Mucosa of descending colon (tissue), 3 donors: ENCODE measurements at regions not wholly inside any gene's neighbourhood (a gene's known extent, or its start where the extent isn't known, plus 50 kb on each side); places are given as distances from the start of the nearest gene placed in this dataset.

Source experiments
- ATAC-seq: fragments of 200-7000 bp; cut with Tn5 transposase; one replicate; pipeline ENCODE4 v1.9.1; 2020; ENCODE audit warnings: mild to moderate bottlenecking, moderate library complexity
- DNase-seq, 3 donors: peaks; one replicate each; pipeline ENCODE4 v3.0.0-alpha.2; 2020
- H3K36me3 ChIP-seq: fragments of 200-600 bp; one replicate; pipeline ENCODE4 v1.8.0; 2021; ENCODE audit warnings: low read depth, mild to moderate bottlenecking
- H3K4me1 ChIP-seq: fragments of 200-600 bp; one replicate; pipeline ENCODE4 v1.8.0; 2021; ENCODE audit warnings: low read depth, mild to moderate bottlenecking
- H3K4me3 ChIP-seq: fragments of 200-600 bp; one replicate; pipeline ENCODE4 v1.8.0; 2021; ENCODE audit warnings: mild to moderate bottlenecking
- H3K9me3 ChIP-seq: fragments of 200-600 bp; one replicate; pipeline ENCODE4 v1.8.0; 2021; ENCODE audit warnings: mild to moderate bottlenecking
- intact Hi-C, 2 donors: fragments of 100-400 bp; cut with DNase I in 1 of 2; cut with micrococcal nuclease in 1 of 2; formaldehyde crosslinking; loops; one replicate each; pipeline versions ENCODE4 v1.11.0 to v1.11.1; 2022; cut with DNase I, micrococcal nuclease
- TF ChIP-seq, protein P1 (sequence below): fragments of 200-600 bp; IDR thresholded peaks from one replicate; pipeline ENCODE4 v1.8.0; 2022; ENCODE audit warnings: antibody characterized with exemption, mild to moderate bottlenecking
- donor health status: DM: no; HTN: no; CAD: no; lungs with moderate emphysema.
- donor health status: DM: no; HTN: no; CAD: no.
- donor health status: DM: no; HTN: yes; CAD: no.

DNA sequence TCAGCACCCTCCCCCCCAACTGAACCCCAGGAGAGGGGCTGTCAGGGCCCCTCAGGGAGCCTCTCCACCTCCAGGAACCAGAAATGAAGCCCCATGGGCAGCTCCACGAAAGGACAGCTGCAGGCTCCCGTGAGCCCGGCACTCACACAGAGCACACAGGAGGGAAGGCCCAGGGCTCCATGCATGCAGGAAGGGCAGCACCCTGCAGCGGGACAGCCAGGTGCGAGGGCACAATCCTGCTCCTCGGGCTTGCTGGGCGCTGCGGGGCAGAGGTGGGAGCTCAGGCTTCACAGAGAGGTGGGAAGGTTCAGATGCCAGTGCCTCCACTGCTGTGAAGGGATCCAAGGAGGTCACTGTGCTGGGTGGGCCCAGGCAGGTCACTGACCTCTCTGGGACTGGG is 90.0 kb downstream of the HMX1 start:
- H3K4me3 ChIP-seq = no peak overlapping the region
- H3K4me1 ChIP-seq = no peaks in the 10 kb centered on the region
- no peaks in the 10 kb centered on the region for H3K9me3 ChIP-seq
- no peak for ATAC-seq
- intact Hi-C loops = no loop called here
- H3K36me3 ChIP-seq = no peaks in the 10 kb centered on the region
- peak in 1 of 3 donors; percentile 28 for DNase-seq
- TF ChIP-seq, protein P1, sequence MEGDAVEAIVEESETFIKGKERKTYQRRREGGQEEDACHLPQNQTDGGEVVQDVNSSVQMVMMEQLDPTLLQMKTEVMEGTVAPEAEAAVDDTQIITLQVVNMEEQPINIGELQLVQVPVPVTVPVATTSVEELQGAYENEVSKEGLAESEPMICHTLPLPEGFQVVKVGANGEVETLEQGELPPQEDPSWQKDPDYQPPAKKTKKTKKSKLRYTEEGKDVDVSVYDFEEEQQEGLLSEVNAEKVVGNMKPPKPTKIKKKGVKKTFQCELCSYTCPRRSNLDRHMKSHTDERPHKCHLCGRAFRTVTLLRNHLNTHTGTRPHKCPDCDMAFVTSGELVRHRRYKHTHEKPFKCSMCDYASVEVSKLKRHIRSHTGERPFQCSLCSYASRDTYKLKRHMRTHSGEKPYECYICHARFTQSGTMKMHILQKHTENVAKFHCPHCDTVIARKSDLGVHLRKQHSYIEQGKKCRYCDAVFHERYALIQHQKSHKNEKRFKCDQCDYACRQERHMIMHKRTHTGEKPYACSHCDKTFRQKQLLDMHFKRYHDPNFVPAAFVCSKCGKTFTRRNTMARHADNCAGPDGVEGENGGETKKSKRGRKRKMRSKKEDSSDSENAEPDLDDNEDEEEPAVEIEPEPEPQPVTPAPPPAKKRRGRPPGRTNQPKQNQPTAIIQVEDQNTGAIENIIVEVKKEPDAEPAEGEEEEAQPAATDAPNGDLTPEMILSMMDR = no peak

DNA sequence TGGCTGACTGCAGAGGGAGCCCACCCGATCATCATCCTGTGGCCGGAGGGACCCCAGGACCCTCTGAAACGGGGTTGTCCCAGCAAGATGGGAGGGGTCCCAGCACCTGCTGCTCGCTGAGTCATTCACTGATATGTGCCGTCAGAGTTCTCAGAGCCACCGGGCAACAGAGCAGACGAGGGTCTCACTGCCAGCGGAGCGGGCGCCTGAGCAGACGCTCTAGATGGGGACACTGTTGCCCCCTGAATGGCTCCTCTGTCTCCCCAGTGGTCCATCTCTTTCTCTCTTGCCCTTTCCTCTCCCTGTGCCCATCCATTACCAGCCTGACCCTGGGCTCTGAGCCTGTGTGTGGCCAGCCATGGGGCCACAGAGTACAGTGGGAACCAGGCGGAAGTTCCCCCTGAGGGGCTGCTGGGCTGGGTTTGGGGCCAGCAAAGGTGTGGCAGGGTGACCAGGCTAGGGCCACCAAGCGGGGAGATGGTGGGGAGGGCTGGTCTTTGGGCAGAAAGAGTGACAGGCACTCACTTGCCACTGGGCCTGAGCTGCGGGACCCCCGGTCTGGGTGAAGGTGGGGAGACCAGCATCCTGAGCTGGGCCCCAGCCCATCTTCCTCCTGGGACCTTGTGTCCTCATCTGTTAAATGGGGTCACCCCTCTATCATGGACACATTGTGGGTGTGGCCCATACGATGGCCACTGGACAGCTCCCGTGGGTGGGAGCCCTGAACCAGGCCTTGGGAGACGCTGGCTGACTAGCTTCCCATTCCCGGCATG is 90.9 kb downstream of the HMX1 start:
- H3K4me1 ChIP-seq = no peaks in the 10 kb centered on the region
- H3K4me3 ChIP-seq = no peak overlapping the region
- H3K36me3 ChIP-seq = no peaks in the 10 kb centered on the region
- TF ChIP-seq, protein P1 = no peak
- H3K9me3 ChIP-seq = no peaks in the 10 kb centered on the region
- DNase-seq (peak in 1 of 3 donors; percentile 36), ATAC-seq (no peak)
- intact Hi-C loops = no loop called here

DNA sequence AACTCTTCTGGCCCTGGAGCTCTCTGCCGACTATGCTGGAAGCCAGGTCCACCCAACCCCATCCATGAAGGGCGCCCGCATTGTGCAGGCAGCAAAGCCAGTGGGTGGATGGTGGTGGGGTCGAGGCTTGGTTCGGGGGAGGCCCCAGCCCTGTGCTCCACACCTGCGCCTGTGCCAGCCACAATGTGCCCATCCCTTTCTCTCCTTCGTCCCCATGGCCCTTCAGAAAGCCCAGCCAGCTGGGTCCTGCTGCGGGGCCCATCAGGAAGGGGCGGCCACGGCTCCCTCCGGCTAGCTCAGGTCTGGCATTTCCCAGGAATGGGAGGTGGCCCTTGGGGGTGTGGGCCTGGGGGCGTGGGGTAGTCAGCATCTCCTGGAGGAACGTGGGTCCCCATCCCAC is 91.6 kb downstream of the HMX1 start:
- H3K4me3 ChIP-seq = no peak overlapping the region
- no peaks in the 10 kb centered on the region for H3K9me3 ChIP-seq
- intact Hi-C loops = no loop called here
- H3K36me3 ChIP-seq = no peaks in the 10 kb centered on the region
- ATAC-seq (no peak), DNase-seq (peak in 1 of 3 donors; percentile 28)
- no peaks in the 10 kb centered on the region for H3K4me1 ChIP-seq
- TF ChIP-seq, protein P1 = no peak

DNA sequence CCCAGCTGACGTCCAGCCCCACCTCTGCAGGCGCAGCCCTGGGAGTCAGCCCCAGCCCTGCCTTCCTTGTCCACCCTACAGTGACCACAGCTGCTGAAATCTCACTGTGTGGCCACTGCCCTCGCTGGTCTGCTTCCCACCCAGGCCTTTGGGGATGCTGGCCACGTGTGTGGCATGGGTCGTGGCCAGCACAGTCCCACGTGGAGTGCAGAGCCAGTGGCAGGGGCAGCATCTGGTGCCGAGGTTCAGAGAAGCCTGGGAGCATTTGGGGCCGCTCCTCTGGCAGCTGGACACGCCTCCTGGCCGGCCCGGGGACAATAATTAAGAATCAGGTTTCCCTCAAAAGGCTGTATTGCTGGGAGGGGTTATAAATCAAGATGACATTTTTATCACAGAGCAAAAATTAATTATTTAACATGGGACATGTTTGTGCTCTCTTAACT is 92.1 kb downstream of the HMX1 start:
- Histone ChIP-seq H3K9me3 (no peaks in the 10 kb centered on the region), H3K4me3 (no peak overlapping the region), H3K36me3 (no peaks in the 10 kb centered on the region), H3K4me1 (no peaks in the 10 kb centered on the region)
- intact Hi-C loops = no loop called here
- DNase-seq (peak in 1 of 3 donors; percentile 53), ATAC-seq (peak; percentile 55)
- TF ChIP-seq, protein P1 = no peak

DNA sequence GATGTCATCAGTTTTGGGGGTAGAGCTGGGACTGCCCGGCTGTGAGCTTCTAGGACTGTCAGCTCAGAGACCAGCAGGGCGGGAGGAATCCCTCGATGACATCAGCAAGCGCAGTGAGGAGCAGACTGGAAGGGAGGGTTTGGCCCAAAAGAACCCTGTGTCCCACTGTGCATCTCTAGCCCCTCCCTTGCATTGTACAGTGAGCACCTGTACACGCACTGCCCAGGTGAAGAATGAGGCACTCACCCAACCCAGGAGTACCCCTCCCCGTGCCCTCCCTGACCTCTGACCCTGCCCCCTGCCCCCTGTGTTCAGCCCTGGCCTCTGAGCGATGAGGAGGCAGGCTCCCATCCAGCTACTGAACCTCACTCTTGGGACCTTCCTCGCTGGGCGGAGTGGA is 92.9 kb downstream of the HMX1 start:
- TF ChIP-seq, protein P1 = no peak
- H3K4me3 ChIP-seq = no peak overlapping the region
- ATAC-seq (no peak), DNase-seq (peak in 1 of 3 donors; percentile 20)
- no peaks in the 10 kb centered on the region for H3K4me1 ChIP-seq
- intact Hi-C loops = no loop called here
- H3K36me3 ChIP-seq = no peaks in the 10 kb centered on the region
- H3K9me3 ChIP-seq = no peaks in the 10 kb centered on the region
